Mucosa of descending colon (tissue), 3 donors: ENCODE measurements at regions not wholly inside any gene's neighbourhood (a gene's known extent, or its start where the extent isn't known, plus 50 kb on each side); places are given as distances from the start of the nearest gene placed in this dataset.

Experiments used
- ATAC-seq: fragments of 200-7000 bp; cut with Tn5 transposase; one replicate; pipeline ENCODE4 v1.9.1; 2020; ENCODE audit warnings: mild to moderate bottlenecking, moderate library complexity
- DNase-seq, 3 donors: peaks; one replicate each; pipeline ENCODE4 v3.0.0-alpha.2; 2020
- H3K36me3 ChIP-seq: fragments of 200-600 bp; one replicate; pipeline ENCODE4 v1.8.0; 2021; ENCODE audit warnings: low read depth, mild to moderate bottlenecking
- H3K4me1 ChIP-seq: fragments of 200-600 bp; one replicate; pipeline ENCODE4 v1.8.0; 2021; ENCODE audit warnings: low read depth, mild to moderate bottlenecking
- H3K4me3 ChIP-seq: fragments of 200-600 bp; one replicate; pipeline ENCODE4 v1.8.0; 2021; ENCODE audit warnings: mild to moderate bottlenecking
- H3K9me3 ChIP-seq: fragments of 200-600 bp; one replicate; pipeline ENCODE4 v1.8.0; 2021; ENCODE audit warnings: mild to moderate bottlenecking
- intact Hi-C, 2 donors: fragments of 100-400 bp; cut with DNase I in 1 of 2; cut with micrococcal nuclease in 1 of 2; formaldehyde crosslinking; loops; one replicate each; pipeline versions ENCODE4 v1.11.0 to v1.11.1; 2022; cut with DNase I, micrococcal nuclease
- TF ChIP-seq, protein P1 (sequence below): fragments of 200-600 bp; IDR thresholded peaks from one replicate; pipeline ENCODE4 v1.8.0; 2022; ENCODE audit warnings: antibody characterized with exemption, mild to moderate bottlenecking
- donor health status: DM: no; HTN: no; CAD: no; lungs with moderate emphysema.
- donor health status: DM: no; HTN: no; CAD: no.
- donor health status: DM: no; HTN: yes; CAD: no.

DNA sequence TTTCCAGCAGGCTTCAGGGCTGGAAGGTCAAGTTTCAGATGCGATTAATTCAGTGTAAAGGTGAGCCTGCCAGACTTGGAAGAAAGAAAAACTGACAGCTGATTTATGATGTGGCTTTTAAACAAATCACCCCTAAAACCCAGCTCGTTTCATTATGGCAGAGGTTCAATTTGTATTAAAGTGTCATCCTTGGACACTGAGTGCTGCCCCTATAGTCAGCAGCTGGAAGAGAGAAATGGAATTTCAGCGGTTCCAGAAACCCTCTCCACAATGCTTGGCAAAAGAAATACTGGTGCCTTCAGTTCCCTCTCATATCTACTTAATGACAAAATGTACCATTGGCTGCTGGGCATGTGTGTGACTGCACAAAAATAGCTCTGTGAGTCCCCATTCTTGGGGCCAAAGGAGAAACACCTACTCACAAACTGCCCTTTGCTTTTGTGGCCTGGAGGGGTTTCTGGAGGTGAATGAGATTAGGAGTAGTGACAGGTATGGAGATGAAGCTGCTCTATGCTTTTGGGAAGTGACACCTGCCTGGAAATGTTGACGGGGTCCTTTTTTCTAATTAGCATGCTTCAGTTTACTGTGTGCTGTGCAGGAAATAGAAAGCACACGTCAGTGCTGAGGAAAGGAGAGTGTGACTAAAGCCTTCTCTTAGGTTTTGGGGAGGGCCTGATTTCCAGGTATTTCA, 95.1 kb upstream of the TSPAN2 start:
- no peaks in the 10 kb centered on the region for H3K9me3 ChIP-seq
- H3K4me3 ChIP-seq = no peak overlapping the region
- H3K36me3 ChIP-seq = no peaks in the 10 kb centered on the region
- H3K4me1 ChIP-seq = no peaks in the 10 kb centered on the region
- TF ChIP-seq, protein P1, sequence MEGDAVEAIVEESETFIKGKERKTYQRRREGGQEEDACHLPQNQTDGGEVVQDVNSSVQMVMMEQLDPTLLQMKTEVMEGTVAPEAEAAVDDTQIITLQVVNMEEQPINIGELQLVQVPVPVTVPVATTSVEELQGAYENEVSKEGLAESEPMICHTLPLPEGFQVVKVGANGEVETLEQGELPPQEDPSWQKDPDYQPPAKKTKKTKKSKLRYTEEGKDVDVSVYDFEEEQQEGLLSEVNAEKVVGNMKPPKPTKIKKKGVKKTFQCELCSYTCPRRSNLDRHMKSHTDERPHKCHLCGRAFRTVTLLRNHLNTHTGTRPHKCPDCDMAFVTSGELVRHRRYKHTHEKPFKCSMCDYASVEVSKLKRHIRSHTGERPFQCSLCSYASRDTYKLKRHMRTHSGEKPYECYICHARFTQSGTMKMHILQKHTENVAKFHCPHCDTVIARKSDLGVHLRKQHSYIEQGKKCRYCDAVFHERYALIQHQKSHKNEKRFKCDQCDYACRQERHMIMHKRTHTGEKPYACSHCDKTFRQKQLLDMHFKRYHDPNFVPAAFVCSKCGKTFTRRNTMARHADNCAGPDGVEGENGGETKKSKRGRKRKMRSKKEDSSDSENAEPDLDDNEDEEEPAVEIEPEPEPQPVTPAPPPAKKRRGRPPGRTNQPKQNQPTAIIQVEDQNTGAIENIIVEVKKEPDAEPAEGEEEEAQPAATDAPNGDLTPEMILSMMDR = no peak
- ATAC-seq (no peak), DNase-seq (no peak)
- intact Hi-C loops = no loop called here

DNA sequence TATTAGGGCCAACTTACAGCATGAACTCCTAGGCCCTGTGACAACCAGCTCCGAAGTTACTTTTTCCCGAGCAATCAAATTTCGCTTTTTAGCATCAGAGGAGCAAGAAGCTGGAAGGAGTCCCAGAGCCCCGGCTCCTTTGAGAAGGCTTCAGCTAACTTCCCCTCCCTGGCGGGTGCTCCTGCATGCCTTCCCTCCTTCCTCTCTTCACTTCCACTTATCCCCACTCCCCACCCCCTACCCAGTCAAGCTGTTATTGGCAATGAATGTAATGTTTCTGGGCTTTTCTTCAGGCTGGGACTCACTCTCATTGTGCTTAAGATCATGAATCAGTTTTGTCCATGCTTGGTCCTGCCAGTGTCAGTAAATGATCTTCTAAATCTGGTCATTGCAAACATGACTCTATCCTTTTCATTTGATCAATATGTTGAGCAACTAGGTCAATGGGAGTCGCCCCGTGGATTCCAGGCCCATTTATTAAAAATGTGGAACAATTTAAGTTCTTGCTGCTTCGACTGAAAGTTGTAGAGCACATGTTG, 94.5 kb upstream of the TSPAN2 start:
- intact Hi-C loops = no loop called here
- DNase-seq (peak in 1 of 3 donors; percentile 9), ATAC-seq (no peak)

DNA sequence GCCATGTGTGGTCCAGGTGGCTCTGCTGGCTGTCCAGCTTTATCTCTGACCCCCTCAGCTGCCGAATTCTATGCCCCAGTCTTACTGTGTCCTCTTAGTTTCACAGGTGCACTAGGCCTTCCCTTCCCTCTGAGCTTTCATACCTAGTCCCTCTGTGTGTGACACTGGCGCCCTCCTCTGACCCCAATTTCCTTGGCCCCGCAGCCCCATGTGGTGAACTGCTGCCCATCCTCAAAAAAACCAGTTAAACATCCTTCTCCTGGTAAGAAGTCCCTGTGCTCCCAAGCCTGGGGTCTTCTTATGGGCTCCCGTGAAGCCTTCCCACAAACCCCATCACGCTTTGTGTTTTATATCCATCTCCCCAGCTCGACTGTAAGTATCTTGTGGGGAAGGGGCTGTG, 93.9 kb upstream of the TSPAN2 start:
- Histone ChIP-seq H3K4me3 (no peak overlapping the region), H3K36me3 (no peaks in the 10 kb centered on the region), H3K4me1 (no peaks in the 10 kb centered on the region), H3K9me3 (no peaks in the 10 kb centered on the region)
- no peak for DNase-seq
- TF ChIP-seq, protein P1 = no peak
- intact Hi-C loops = no loop called here
- no peak for ATAC-seq

More for the DNA sequence above, 94.5 kb upstream of the TSPAN2 start:
- no peak overlapping the region for H3K4me3 ChIP-seq
- no peaks in the 10 kb centered on the region for H3K36me3 ChIP-seq
- TF ChIP-seq, protein P1 = no peak
- no peaks in the 10 kb centered on the region for H3K4me1 ChIP-seq
- H3K9me3 ChIP-seq = no peaks in the 10 kb centered on the region

DNA sequence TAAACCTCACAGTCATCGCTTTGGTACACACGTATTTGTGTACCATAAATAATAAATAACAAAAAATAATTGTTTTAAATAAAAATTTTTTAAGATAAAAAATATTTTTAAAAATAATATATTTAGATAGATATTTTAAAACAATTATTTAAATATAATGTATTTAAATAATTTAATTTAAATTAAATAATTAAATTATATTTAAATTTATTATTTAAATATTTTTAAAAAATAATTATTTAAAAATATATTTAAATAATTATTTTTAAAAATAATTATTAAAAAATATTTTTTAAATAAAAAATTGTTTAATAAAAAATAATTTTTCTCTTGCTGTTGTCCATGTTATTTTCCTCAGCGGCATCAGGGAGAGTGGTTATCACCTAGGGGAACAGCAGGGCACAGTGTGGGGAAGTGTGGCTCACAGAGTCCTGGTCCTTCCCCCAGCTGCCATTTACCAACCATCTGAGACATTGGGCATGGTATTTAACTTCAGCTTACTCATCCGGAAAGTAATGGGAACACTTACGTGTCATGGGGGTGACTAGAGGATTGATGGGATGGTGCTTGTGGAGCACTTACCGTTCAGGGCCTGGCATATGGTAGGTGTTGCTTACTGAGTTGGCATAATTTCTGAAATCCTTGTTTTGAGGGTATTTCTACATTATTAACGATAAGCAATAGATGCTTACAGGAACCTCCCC, 92.9 kb upstream of the TSPAN2 start:
- Histone ChIP-seq H3K9me3 (no peaks in the 10 kb centered on the region), H3K4me1 (no peaks in the 10 kb centered on the region), H3K36me3 (no peaks in the 10 kb centered on the region), H3K4me3 (no peak overlapping the region)
- DNase-seq = no peak
- intact Hi-C loops = no loop called here
- ATAC-seq = no peak
- TF ChIP-seq, protein P1 = no peak

DNA sequence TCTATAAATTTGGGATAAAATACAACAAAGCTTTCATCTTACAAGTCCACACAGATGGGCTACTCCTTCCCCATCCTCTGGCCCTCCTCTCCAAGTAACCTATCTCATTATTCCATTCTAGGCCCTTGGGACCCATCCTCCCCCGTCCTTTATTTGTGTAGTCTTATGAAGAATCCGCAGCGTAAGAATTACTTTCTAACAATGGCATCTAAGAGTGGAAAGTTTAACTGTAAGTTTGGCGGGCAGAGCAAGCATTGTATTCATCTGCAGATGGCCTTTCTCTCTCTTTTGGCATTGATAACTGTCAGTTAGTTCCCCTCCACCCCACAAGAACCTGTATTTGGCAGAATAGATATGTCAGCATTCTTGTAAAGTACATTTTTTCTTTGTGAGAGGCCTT, 91.9 kb upstream of the TSPAN2 start:
- Histone ChIP-seq H3K9me3 (no peaks in the 10 kb centered on the region), H3K4me3 (no peak overlapping the region), H3K36me3 (no peaks in the 10 kb centered on the region), H3K4me1 (no peaks in the 10 kb centered on the region)
- intact Hi-C loops = no loop called here
- TF ChIP-seq, protein P1 = no peak
- ATAC-seq (no peak), DNase-seq (no peak)
